Hepatocyte (in vitro differentiated cells): ENCODE measurements at regions not wholly inside any gene's neighbourhood (a gene's known extent, or its start where the extent isn't known, plus 50 kb on each side); places are given as distances from the start of the nearest gene placed in this dataset.

ENCODE experiments used
- DNase-seq: peaks from one replicate; pipeline ENCODE4 v3.0.0-alpha.2; 2016; ENCODE audit warnings: low spot score
- H2AFZ ChIP-seq: fragments of 200-600 bp; sonication (generic); 2 replicates; pipeline ENCODE4 v1.6.0; 2016; ENCODE audit warnings: antibody characterized with exemption, mild to moderate bottlenecking
- H3K27ac ChIP-seq: fragments of 200-600 bp; sonication (generic); 2 replicates; pipeline ENCODE4 v1.5.1; 2016; ENCODE audit warnings: mild to moderate bottlenecking
- H3K27me3 ChIP-seq: fragments of 200-600 bp; sonication (generic); 2 replicates; pipeline ENCODE4 v1.6.1; 2016
- H3K36me3 ChIP-seq: fragments of 200-600 bp; sonication (generic); replicated peaks from 2 replicates; pipeline ENCODE4 v1.5.1; 2016; ENCODE audit warnings: low read depth; ENCODE audit not compliant: insufficient read depth
- H3K4me1 ChIP-seq: fragments of 200-600 bp; sonication (generic); 2 replicates; pipeline ENCODE4 v1.5.1; 2016; ENCODE audit warnings: mild to moderate bottlenecking, moderate library complexity; ENCODE audit not compliant: insufficient read depth
- H3K4me2 ChIP-seq: fragments of 200-600 bp; sonication (generic); 2 replicates; pipeline ENCODE4 v1.6.0; 2016
- H3K4me3 ChIP-seq: fragments of 200-600 bp; sonication (generic); 2 replicates; pipeline ENCODE4 v1.5.1; 2016; ENCODE audit warnings: mild to moderate bottlenecking
- H3K79me2 ChIP-seq: fragments of 200-600 bp; sonication (generic); 2 replicates; pipeline ENCODE4 v1.6.0; 2017; ENCODE audit warnings: mild to moderate bottlenecking
- H3K9me2 ChIP-seq: fragments of 200-600 bp; sonication (generic); replicated peaks from 2 replicates; pipeline ENCODE4 v1.6.0; 2017; ENCODE audit warnings: mild to moderate bottlenecking; ENCODE audit not compliant: insufficient read depth
- H3K9me3 ChIP-seq: fragments of 200-600 bp; sonication (generic); 2 replicates; pipeline ENCODE4 v1.5.1; 2016; ENCODE audit warnings: low read depth, mild to moderate bottlenecking
- H4K20me1 ChIP-seq: fragments of 200-600 bp; sonication (generic); 2 replicates; pipeline ENCODE4 v1.6.0; 2016; ENCODE audit warnings: mild to moderate bottlenecking; ENCODE audit not compliant: insufficient read depth, poor library complexity, severe bottlenecking
- CTCF ChIP-seq: fragments of 200-600 bp; sonication (generic); IDR thresholded peaks from 2 replicates; pipeline ENCODE4 v1.5.1; 2016; ENCODE audit warnings: antibody characterized with exemption, mild to moderate bottlenecking; ENCODE audit not compliant: poor library complexity
- EZH2 ChIP-seq: fragments of 200-600 bp; sonication (generic); IDR thresholded peaks from 2 replicates; pipeline ENCODE4 v1.6.1; 2016; ENCODE audit warnings: antibody characterized with exemption, mild to moderate bottlenecking, borderline replicate concordance
- EZH2phosphoT487 ChIP-seq: fragments of 200-600 bp; sonication (generic); IDR thresholded peaks from one replicate; pipeline ENCODE4 v1.6.1; 2018; ENCODE audit warnings: antibody characterized with exemption, mild to moderate bottlenecking, low read depth, moderate library complexity; ENCODE audit not compliant: unreplicated experiment, severe bottlenecking
- WGBS: methylation state at CpG from one replicate; pipeline ENCODE4 v1.1.6; 2016; ENCODE audit warnings: low lambda C conversion rate; ENCODE audit errors: missing lambda C conversion rate; 5-methylcytosine and 5-hydroxymethylcytosine counted together

GRCh38 chr17:79252886-79253285 is 178.3 kb downstream of the ENGASE start:
- Histone ChIP-seq H3K4me2 (no peak overlapping the region), H3K9me3 (no peaks in the 10 kb centered on the region), H3K36me3 (no peaks in the 10 kb centered on the region), H3K4me1 (no peaks in the 10 kb centered on the region), H3K4me3 (no peak overlapping the region), H3K9me2 (no peaks in the 10 kb centered on the region), H3K79me2 (no peaks in the 10 kb centered on the region), H4K20me1 (no peaks in the 10 kb centered on the region), H2AFZ (no peak overlapping the region), H3K27me3 (peaks cover 17% of the 10 kb centered on the region), H3K27ac (no peak overlapping the region)
- 83% methylated on average over 11 of the region's 12 CpGs for WGBS
- TF ChIP-seq CTCF (no peak), EZH2phosphoT487 (no peak), EZH2 (no peak)
- no peak for DNase-seq

- no peaks in the 10 kb centered on the region for H4K20me1 ChIP-seq
- TF ChIP-seq EZH2phosphoT487 (no peak), EZH2 (no peak), CTCF (no peak)
- no peak for DNase-seq
- H2AFZ ChIP-seq, result no peak overlapping the region
- no peaks in the 10 kb centered on the region for H3K9me2 ChIP-seq
- 71% methylated on average over 4 of the region's 4 CpGs for WGBS
- no peak overlapping the region for H3K27ac ChIP-seq
- H3K4me2 ChIP-seq, result no peak overlapping the region
- H3K4me1 ChIP-seq, result no peaks in the 10 kb centered on the region
- peaks cover 9% of the 10 kb centered on the region for H3K27me3 ChIP-seq
- no peaks in the 10 kb centered on the region for H3K36me3 ChIP-seq
- H3K79me2 ChIP-seq, result no peaks in the 10 kb centered on the region
- H3K4me3 ChIP-seq, result no peak overlapping the region
- H3K9me3 ChIP-seq, result no peaks in the 10 kb centered on the region
Measured at GRCh38 chr17:79251824-79252223, 177.2 kb downstream of the ENGASE start.

- no peaks in the 10 kb centered on the region for H3K9me3 ChIP-seq
- no peaks in the 10 kb centered on the region for H4K20me1 ChIP-seq
- 89% methylated on average over 22 of the region's 22 CpGs for WGBS
- H3K79me2 ChIP-seq, result no peaks in the 10 kb centered on the region
- DNase-seq, result no peak
- no peak overlapping the region for H3K4me2 ChIP-seq
- H3K36me3 ChIP-seq, result no peaks in the 10 kb centered on the region
- no peaks in the 10 kb centered on the region for H3K9me2 ChIP-seq
- no peak overlapping the region for H3K4me3 ChIP-seq
- no peaks in the 10 kb centered on the region for H3K4me1 ChIP-seq
- no peak overlapping the region for H3K27ac ChIP-seq
- H3K27me3 ChIP-seq, result peaks cover 9% of the 10 kb centered on the region
- no peak overlapping the region for H2AFZ ChIP-seq
- TF ChIP-seq EZH2phosphoT487 (no peak), CTCF (no peak), EZH2 (no peak)
Measured at GRCh38 chr17:79249929-79250521, 175.4 kb downstream of the ENGASE start.
